ENCODE measurements at regions not wholly inside any gene's neighbourhood (a gene's known extent, or its start where the extent isn't known, plus 50 kb on each side); places are given as distances from the start of the nearest gene placed in this dataset.

- Histone ChIP-seq H2AK5ac (ENCODE audit: low read depth, low read length) (no peak overlapping the region), H3K18ac (ENCODE audit: low read depth, low read length) (no peak overlapping the region), H4K5ac (ENCODE audit: low read depth, low read length) (no peak overlapping the region), H3K4me2 (ENCODE audit: low read depth, low read length) (no peak overlapping the region), H2AFZ (replicated peaks; ENCODE audit: low read length, poor library complexity) (no peak overlapping the region), H3K4me1 (ENCODE audit: control insufficient read depth, insufficient read depth, low read length) (no peaks in the 10 kb centered on the region), H3K79me1 (ENCODE audit: low read depth in 1 of 2, low read length in 2 of 2) (no peaks in the 10 kb centered on the region), H4K91ac (ENCODE audit: insufficient read depth, low read depth, low read length) (no peak overlapping the region), H2BK5ac (ENCODE audit: low read depth, low read length, poor library complexity, severe bottlenecking) (no peak overlapping the region), H2BK20ac (ENCODE audit: low read depth, low read length) (no peak overlapping the region), H3K9me1 (ENCODE audit: insufficient read depth, low read length) (no peaks in the 10 kb centered on the region), H3K14ac (replicated peaks; ENCODE audit: low read depth, low read length) (no peak overlapping the region), H4K20me1 (ENCODE audit: insufficient read depth, low read length) (no peaks in the 10 kb centered on the region), H4K8ac (ENCODE audit: low read depth in 2 of 2, low read length in 2 of 2) (no peak overlapping the region), H3K4me3 (ENCODE audit: insufficient read depth, low read depth, low read length) (no peak overlapping the region), H3K4ac (ENCODE audit: low read depth, low read length) (no peak overlapping the region), H2BK15ac (ENCODE audit: low read depth, low read length) (no peak overlapping the region), H3K56ac (ENCODE audit: extremely low read depth, insufficient read depth, low read length) (no peak overlapping the region), H3K9me3 (ENCODE audit: control insufficient read depth, insufficient read depth, low read length) (no peaks in the 10 kb centered on the region), H3K27ac (ENCODE audit: insufficient read depth, low read length) (no peak overlapping the region), H2AK9ac (replicated peaks; ENCODE audit: low read depth, low read length, poor library complexity) (no peak overlapping the region), H3K36me3 (ENCODE audit: control insufficient read depth, insufficient read depth, low read length) (no peaks in the 10 kb centered on the region), H3K27me3 (ENCODE audit: control insufficient read depth, insufficient read depth, low read length) (no peaks in the 10 kb centered on the region), H3K9ac (ENCODE audit: low read depth, low read length) (no peak overlapping the region), H3K23ac (ENCODE audit: low read depth, low read length) (no peak overlapping the region), H2BK120ac (ENCODE audit: low read depth, low read length) (no peak overlapping the region)
- in situ Hi-C loops (cut with MboI; ENCODE audit: low sequenced_read_pairs) (no loop called here), dilution Hi-C loops (cut with HindIII; ENCODE audit: low sequenced_read_pairs, unreplicated experiment) (no loop called here), intact Hi-C loops (cut with micrococcal nuclease) (no loop called here)
- TF ChIP-seq MAZ (IDR thresholded peaks at IDR 0.05; ENCODE audit: borderline replicate concordance, low read depth, low read length), result no peak
- no peak for TF ChIP-seq ELK1 (IDR thresholded peaks at IDR 0.05; ENCODE audit: borderline replicate concordance, low read depth, low read length)
- TF ChIP-seq CTCF (conservative IDR thresholded peaks at IDR 0.05; ENCODE audit: low read depth, low read length), result no peak
- TF ChIP-seq FOS (IDR thresholded peaks at IDR 0.05; ENCODE audit: low read depth, low read length), result no peak
- TF ChIP-seq MAFK (IDR thresholded peaks at IDR 0.05; ENCODE audit: low read depth, low read length), result no peak
- no peak for TF ChIP-seq NFE2L2 (IDR thresholded peaks at IDR 0.05; ENCODE audit: low read depth, low read length)
- TF ChIP-seq SMC3 (IDR thresholded peaks at IDR 0.05; ENCODE audit: low read depth, low read length), result no peak
- no peak for TF ChIP-seq RCOR1 (IDR thresholded peaks at IDR 0.05; ENCODE audit: insufficient replicate concordance, low read length)
- TF ChIP-seq MXI1 (IDR thresholded peaks at IDR 0.05; ENCODE audit: borderline replicate concordance, low read depth, low read length), result no peak
- no peak for TF ChIP-seq CEBPB (IDR thresholded peaks at IDR 0.05; ENCODE audit: low read depth, low read length)
- TF ChIP-seq, protein P1, sequence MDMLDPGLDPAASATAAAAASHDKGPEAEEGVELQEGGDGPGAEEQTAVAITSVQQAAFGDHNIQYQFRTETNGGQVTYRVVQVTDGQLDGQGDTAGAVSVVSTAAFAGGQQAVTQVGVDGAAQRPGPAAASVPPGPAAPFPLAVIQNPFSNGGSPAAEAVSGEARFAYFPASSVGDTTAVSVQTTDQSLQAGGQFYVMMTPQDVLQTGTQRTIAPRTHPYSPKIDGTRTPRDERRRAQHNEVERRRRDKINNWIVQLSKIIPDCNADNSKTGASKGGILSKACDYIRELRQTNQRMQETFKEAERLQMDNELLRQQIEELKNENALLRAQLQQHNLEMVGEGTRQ (IDR thresholded peaks at IDR 0.05; ENCODE audit: low read depth, low read length), result no peak
- WGBS, 2 experiments (ENCODE audit: extremely low coverage in 2 of 2, insufficient read length in 1 of 2), result no CpG with 5 or more reads among the region's 3 CpGs
- ChIA-PET POLR2A (ENCODE audit: unreplicated experiment) (no interaction called here), CTCF (interaction anchor here (0.6 kb wide), 1 partner anchor 11 kb away, joined by 3 read pairs; no protein-coding TSS in a partner anchor)
- ATAC-seq (ENCODE audit: low read depth) (no peak), DNase-seq (no peak)
- BruUV-seq (replicated peaks), result no TSS peak
These were observed 197.8 kb upstream of the USP25 start for GRCh38 chr21:15531986-15532385.

Data from IMR-90 (cell line).